Left renal pelvis (tissue), 4 donors: ENCODE measurements at regions not wholly inside any gene's neighbourhood (a gene's known extent, or its start where the extent isn't known, plus 50 kb on each side); places are given as distances from the start of the nearest gene placed in this dataset.

Experiments used
- DNase-seq, 4 donors: peaks; one replicate each; pipeline ENCODE4 v3.0.0-alpha.2; 2013; ENCODE audit warnings: low read depth in 4 of 4, low spot score in 3 of 4

DNA sequence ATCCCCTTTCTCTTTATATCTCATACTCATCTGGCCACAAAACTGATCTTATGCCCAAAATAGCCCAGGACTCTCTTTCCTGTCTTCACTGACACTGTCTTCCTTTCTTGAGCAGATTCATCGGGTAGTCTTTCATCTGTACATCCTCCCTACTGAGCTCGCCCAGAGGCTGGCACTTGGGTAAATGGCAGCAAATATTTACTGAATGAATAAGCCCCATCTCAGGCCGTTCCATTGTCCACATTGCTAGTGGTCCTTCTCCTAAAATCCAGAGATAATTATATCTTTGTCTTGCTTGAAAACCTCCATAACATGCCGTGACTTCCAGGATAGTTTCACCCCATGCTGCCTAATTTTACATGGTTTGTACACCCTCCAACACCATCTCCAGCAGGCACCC, 158.1 kb upstream of the SDK2 start:
- DNase-seq = no peak

DNA sequence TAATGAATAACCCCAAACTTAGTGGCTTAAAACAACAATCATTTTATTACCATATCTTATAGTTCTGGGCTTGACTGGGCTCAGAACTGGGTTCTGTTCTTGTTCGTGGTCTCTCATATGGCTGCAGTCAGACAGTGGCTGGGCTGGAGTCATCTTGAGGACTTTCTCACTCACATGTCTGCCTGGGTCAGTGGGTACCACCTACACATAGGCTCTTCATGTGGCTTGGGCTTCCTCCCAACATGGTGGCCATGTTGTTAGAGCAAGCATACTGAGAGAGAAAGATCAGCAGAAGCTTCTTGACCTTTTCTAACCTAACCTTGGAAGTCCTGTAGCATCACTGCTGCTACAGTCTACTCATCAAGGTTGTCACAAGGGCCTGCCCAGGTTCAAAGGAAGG, 158.6 kb upstream of the SDK2 start:
- no peak for DNase-seq

DNA sequence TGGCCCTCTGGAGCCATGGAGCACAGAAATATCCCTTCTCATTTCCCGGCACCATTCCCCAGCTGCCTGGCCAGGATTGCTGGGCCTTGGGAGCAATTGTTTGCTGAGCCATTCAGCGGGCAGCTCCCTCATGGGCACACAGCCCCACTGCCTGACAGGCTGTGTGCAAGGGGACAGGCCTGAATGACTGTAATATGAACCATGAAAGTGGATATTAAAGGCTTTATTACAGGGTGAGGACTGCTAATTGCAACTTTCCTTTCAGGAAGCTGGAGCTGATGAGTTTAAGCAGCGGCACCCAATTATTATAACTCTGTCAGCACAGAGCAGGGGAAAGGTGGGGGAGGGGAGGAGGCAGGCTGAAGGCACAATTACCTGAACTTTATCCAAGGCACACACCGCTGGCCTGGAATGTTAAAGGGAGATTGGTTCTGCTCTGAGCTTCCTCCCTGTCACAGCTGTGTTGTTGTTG, 159.8 kb upstream of the SDK2 start:
- DNase-seq = no peak

DNA sequence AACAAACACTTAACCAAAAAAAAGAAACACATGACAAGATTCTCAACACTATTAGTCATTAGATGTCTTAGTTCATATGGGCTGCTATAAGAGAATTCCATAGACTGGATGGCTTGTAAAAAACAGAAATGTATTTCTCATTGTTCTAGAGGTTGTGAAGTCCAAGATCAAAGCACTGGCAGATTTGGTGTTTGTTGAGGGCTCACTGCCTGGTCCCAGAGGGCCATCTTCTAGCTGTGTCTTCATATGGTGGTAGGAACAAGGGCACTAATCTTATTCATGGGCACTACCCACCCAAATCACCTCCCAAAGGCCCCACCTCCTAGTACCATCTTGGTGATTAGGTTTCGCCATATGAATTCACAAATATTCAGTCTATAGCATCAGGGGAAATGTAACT, 162.5 kb upstream of the SDK2 start:
- DNase-seq = no peak

DNA sequence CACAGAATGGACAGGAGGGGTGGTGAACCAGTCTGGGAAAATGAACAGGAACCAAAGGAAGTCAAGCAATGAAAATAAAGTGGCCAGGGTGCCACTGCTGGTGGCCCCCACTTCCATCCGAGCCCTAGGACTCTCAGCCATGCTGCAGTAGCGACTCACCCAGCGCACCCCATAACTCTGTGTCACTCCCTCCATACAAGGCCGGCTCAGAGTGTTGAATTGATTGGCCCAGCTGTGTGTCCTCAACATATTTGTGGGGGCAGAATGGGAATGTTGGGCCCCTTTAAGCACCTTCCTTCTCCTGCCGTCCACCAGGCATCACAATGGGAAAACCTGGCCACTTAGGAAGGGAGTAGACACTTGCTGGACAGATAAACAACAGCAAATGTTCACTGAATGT, 169.0 kb upstream of the SDK2 start:
- DNase-seq = no peak

DNA sequence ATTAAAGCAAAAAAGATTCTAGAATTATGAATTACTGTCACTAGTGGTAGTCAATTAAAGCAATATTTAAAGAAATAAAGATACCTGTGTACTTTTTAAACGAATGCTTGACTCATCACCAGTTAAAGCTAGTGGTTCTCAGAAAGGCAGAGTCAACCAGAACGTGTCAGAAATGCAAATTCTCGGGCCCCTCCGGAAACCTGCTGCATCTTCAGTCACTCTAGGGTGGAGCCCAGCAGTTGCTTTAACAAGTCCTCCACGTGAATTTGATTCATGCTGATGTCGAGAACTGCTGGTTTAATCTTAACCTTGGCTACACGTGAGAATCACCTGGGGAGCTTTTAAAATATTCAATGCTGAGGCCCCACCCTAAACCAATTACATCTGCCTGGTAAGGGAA, 169.8 kb upstream of the SDK2 start:
- DNase-seq = no peak

DNA sequence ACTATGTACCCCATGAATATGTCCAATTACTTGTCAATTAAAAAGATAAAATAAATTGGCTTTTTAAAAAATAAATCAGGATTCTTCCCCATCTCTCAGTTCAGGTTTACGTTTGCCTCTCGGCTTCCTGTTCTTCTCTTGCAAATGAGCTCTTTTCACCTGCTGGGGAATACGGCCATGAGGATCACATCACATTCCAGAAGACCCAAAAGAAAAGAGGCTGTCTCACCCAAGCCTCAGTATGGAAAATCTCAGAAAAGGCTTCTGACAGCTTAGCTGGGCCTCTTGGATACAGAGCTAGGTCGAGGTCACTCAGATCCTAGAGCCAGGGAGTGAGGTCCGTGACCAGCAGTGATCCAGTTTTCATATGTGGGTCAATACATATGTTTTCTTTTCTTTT, 171.2 kb upstream of the SDK2 start:
- no peak for DNase-seq

DNA sequence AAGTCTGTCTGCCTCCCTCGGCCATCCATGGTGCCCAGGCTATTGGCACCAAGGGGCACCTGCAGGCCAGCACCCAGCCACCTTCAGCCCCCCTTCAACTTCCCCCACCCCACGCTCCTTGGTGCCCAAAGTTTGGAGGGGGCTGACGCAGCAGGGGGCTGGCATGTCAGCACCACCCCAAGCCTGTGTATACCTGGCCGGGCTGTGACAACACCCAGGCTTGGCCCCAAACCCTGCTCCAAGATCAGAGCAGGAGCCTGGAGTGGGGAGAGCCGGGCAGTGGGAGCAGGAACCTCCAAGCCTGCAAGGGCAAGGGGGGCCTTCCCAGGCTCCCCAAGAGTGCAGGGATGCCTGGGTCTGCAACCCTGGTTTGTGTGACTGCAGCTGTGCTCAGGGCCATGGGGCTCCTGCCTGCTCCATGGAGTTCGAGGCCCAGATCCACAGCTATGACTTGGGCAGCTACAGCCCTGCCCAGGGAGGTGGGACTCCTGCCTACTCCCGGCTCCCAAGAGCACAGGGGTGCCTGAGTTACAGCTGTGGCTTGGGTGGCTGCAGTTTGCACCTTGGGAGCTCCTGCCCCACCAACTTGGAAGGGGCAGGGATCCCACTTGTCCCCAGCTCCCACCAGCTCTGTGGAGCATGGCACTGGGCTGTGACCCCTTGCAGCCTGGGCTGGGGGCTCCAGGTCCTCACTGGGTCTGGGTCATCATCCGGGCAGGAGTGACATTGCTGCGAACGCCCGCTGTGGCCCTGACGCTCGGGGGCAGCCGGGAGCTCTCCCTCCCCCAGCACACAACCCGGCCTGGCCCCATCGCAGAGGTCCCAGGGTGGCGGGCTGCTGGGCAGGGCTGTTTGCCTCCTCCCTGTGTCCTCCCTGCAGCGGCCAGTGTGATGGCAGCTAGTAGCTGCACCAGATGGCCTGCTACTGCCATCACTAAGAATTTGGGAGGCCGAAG, 175.5 kb upstream of the SDK2 start:
- no peak for DNase-seq

DNA sequence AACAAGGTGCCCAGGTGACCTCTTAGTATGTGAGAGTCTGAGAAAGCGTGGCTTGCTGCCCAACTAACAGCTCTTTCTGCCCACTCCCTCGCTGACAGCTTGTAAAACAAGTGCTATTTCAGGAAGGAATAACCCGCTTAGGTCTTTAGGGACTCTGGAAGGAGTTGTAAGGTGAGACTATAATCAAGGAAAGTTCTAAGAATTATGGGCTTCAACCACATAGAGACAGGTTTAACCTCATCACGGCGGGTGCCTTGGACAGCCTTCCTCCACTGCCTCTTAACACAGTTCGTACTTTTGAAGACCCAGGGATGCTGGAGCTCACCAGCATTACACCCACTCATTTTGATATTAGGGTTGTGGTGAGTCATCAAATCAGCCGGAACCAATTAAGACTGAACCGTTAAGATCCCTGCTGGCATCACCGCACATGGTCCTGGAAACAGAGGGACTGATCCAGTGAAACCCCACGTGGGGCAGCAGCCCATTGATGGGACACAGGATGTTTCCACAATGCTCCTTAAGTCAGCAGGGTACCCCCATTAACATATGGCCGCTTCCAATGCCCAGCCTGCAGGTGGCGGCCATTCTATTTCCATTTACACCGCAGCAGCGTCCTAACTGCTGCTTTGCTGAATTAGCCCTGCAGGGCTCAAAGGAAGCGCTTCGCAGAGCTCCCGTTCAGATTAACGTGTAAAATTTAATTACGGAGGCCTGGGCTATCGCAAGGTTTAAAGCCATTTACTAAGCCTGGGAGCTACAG, 176.6 kb upstream of the SDK2 start:
- no peak for DNase-seq

DNA sequence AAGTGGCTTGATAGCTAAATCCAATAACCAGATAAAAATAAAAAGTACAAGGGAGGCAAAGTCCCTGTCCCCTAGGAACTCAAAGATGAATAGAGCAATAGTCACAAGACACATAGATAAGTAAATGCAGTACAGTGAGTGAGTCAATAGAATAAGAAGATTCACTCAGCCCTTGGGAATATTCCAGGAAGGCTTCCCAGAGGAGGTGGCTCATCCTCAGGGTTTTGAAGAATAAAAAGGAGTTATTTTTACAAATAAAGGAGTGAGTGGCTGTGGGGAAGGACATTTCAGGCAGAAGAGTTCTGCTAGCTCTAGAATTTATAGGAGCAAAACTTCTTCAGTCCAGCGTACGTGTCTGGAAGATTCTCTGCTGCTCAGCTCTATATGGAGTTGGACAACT, 177.4 kb upstream of the SDK2 start:
- DNase-seq = no peak

DNA sequence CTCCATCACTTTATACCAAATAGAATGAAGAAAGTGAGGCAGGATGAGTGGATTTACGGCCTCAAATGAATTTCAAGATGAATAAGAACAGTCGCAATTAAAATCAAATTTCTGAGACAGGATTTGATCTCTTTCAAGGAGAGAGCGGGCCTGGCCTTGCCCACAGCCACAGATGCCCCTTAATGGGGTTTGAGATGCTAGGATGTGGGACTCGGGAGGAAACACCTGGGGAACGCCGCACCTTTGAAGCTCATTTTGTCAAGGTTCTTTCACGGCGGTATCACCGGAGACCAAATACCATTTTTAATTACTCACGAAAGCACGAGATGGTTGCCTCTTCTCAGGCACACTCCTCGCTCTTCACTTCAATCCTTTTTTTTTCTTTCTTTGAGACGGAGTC, 178.1 kb upstream of the SDK2 start:
- DNase-seq = no peak

DNA sequence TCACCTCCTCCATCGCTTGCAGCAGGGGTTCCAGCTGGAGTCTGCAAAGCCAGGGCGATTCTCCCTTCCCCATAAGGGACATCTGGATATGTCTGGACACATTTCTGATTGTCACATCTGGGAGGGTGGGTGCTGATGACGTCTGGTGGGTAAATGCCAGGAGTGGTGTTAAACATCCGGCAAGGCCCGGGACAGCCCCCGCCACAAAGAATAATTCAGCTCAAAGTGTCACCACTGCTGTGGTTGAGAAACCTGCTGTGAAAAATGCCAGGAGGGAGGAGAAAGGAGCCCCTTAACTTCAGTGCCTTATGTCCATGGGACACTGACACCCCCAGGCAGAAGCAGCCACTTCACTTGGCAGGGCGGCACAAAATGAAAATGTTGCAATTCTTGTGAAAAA, 179.4 kb upstream of the SDK2 start:
- no peak for DNase-seq

DNA sequence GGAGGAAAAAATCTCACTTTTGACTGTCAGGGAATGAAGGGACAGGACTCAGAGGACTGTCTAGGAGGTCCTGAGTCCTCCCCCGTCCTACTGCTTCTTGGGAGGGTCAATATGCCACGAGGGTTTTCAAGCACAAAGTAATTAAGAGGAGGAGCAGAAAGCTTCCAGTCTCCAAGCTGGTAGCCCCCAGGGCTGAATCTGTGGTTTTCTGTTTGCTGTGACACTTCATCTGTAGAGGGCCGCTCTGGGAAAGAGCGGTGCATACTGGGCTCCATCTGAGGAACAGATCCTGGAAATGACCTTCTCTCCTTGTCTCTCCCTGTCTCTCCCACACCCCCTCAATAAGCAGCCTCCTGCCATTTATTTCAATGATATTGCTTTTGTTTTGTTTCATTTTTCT, 180.1 kb upstream of the SDK2 start:
- no peak for DNase-seq

DNA sequence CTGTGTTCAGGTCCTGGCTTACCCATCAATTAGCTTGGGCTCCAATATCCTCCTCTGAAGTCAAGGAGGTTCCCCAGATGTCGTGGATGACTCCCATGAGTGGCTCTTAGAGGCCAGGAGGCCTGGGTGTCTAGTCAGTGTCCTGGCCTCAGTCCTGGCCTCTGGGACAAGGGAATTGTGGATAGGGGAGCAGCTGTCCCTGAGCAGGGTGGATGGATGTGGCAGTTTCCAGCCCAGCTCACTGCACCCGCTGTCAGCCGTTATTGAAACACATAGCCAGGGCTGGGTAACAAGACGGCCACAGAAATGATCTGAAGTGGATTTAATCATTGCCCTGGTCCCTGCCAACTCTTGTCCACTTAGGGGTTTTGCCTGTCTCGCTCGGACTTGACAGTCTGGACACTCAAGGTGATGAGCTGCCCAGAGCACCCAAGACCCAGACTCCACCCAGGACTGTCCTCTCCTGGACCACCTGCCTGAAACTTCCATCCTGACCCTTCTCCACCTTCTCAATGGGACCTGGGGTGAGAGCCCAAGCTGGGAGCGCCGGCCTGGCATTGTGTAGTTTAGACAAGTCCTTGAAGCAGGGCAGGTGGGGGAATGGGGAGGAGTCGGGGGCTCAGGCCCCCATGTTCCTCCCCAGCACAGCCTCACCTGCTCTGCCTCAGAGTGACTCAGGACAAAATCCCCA, 182.1 kb upstream of the SDK2 start:
- DNase-seq = no peak

DNA sequence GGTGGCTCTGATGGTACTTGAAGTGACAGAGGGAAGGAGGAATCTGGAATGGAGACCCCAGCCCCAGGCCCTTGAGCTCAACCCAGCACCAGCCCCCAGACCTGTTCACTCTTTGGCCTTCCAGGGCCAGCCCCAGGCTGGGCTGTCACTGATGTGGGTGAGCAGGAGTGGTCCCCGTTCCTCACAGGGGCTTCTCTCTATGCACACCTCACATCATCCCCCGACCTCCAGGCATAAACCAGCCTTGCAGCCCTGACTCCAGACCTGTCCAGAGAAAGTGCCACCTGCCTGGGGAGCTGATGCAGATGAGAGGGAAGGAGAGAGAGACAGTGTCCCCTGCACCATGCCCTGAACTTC, 182.6 kb upstream of the SDK2 start:
- DNase-seq = no peak

DNA sequence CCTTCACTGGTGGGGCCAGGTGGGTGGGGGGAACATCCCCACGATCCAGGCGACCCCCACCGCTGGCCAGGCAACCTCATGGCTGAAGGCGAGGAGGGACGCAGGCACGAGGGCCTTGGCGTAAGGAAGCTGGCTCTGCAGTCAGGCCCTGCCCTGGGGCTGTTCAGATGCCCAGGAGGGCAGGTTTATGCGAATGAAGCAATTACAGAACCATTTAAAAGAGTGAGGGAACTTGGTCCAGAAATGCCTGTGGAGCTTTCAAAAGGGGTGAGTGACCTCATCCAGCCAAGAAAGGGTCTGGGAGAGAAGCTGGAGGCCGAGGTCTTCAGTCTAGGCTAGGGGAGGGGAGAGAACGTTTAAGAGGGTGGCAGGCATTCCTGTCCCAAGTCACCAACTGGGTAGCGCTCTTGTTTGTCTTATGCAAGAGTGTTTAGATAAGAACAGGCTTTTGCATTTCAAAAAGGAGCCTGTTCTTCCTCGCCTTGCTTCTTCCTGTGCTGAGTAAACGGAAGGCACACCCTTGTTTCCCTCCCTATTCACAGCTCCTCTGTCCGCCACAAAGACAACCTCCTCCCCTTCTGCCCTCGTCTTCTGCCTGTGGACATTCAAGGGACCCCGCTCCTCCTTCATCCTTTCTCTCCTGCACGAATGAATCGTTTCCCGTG, 183.5 kb upstream of the SDK2 start:
- no peak for DNase-seq

DNA sequence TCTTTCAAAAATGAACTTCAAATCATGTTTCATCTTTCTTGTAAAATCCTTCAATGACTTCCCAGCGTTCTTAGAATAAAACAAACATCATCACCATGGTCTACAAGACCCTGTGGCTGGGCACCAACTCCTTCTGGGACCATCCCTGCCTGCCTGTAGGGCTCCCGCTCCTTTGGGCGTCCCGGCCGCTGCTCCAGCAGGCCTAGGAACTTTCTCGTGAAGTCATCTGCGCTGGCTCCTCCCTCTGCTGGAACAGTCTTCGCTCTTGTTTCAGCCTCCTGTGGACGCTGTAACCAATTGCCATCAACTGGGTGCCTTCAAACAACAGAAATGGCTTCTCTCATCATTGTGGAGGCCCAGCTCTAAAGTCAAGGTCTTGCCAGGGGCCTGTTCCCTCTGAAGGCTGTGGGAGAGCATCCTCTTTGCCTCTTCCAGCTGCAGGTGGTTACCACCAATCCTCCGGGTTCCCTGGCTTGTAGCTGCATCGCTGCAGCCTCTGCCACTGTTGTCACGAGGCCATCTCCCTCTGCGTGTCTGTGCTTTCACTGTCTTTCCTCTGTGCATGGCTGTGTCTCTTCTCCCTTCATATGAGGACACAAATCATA, 185.5 kb upstream of the SDK2 start:
- no peak for DNase-seq

DNA sequence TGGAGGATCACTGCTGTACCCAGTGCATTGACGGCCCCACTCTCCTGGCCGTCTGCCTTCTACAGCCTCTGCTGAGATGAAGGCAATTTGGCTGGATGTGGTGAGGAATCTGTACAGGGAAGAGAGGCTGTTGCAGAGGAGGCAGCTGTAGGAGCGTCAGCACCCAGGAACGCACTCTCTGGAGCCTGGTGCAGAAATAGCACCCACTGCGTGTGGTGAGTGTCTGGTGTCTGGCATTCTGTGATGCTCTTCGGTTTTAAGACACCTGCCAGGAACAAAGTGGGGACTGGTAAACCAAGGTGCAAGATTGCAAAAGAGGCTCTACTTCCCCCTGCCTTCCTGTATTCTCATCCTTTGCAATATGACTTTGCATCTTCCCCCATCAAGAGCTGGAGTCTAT, 187.5 kb upstream of the SDK2 start:
- no peak for DNase-seq

DNA sequence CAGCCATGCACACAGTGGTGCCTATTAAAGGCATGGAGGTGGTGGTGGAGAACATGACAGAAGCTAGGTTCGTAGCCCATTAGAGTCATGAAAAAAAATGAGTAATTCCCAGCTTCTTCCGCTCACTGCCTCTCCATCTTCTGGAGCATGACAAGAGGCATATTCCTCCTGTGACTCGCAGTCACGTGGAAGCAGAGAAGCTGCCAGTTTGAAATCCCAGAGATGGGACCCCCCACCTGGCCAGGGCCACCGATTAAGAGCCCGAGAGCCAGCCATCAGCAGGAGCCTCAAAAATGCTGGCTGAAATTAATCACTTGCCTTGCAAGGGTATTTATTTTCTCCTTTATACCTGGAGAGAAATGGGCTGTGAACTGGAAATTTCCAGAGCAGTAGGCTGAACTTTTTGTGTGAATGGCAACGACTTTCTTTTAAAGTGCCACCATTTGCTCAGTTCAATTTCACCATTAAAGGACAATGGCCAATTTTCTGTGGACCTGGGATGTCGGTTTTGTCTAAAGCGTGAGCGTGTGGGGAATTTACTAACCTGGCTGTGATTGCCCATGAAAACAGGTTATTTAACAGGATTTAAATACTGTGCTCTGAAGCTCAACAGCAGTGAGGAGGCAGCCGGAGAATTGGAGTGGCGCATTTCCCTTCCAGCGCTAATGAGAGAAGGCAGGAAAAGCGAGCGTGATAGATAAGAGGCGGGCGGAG, 189.7 kb upstream of the SDK2 start:
- no peak for DNase-seq
